ENCODE measurements at regions not wholly inside any gene's neighbourhood (a gene's known extent, or its start where the extent isn't known, plus 50 kb on each side); places are given as distances from the start of the nearest gene placed in this dataset.

DNA sequence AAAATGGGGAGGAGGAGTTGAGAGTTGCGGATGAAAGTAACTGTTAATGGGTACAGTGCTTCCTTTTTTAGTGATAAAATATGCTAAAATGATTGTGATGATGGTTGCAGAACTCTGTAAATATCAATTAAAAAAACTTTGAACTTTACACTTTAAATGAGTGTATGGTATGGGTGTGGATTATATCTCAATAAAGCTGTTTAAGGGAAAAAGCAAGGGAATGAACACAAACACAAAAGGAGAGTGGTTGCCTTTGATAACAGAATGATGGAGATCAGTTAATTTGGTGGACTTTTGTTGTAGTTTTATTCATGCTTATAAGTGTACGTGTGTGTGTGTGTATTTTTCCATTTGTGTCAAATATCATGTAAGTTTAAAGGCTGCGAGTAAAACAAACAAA lies 186.1 kb downstream of the ZNF608 start:
- H3K27me3 ChIP-seq (replicated peaks in 1 of 4; ENCODE audit: control insufficient read depth in 3 of 4, extremely low read depth in 1 of 4, insufficient read depth in 3 of 4, low read length in 3 of 4): no peaks in the 10 kb centered on the region
- no peak overlapping the region for H3K9ac ChIP-seq (replicated peaks in 1 of 4; ENCODE audit: extremely low read depth in 1 of 4, low read depth in 3 of 4, low read length in 3 of 4)
- H4K5ac ChIP-seq (ENCODE audit: insufficient read length, low read depth, low read length): no peak overlapping the region
- no peak overlapping the region for H4K91ac ChIP-seq (replicated peaks; ENCODE audit: insufficient read length, low read length)
- CTCF ChIA-PET (ENCODE audit: partially characterized antibody): interaction anchor here (0.9 kb wide), 1 partner anchor 31 kb away, joined by 5 read pairs; no protein-coding TSS in a partner anchor
- H2BK5ac ChIP-seq (ENCODE audit: low read depth, low read length): no peak overlapping the region
- H3K4me3 ChIP-seq (ENCODE audit: extremely low read depth in 1 of 4, insufficient read depth in 2 of 4, low read depth in 3 of 4, low read length in 4 of 4): no peak overlapping the region
- no peak overlapping the region for H3K4me2 ChIP-seq (ENCODE audit: insufficient read depth in 1 of 2, low read depth in 2 of 2, low read length in 2 of 2)
- H4K20me1 ChIP-seq (replicated peaks in 1 of 2; ENCODE audit: control insufficient read depth in 1 of 2, insufficient read depth in 2 of 2, low read length in 2 of 2): no peaks in the 10 kb centered on the region
- DNase-seq (ENCODE audit: low read depth in 1 of 2, low spot score in 2 of 2): no peak
- no peak overlapping the region for H2AK5ac ChIP-seq (ENCODE audit: low read depth, low read length)
- H2BK15ac ChIP-seq (ENCODE audit: low read length): no peak overlapping the region
- TF ChIP-seq TAF1 (IDR thresholded peaks at IDR 0.05; ENCODE audit: low read depth, low read length) (no peak), BCL11A (IDR thresholded peaks at IDR 0.05; ENCODE audit: low read depth in 2 of 2, low read length in 2 of 2) (no peak), JUN (IDR thresholded peaks at IDR 0.05; ENCODE audit: low read depth, low read length) (no peak), CBX8 (IDR thresholded peaks at IDR 0.05; ENCODE audit: borderline replicate concordance, low read depth, low read length) (no peak), RXRA (IDR thresholded peaks at IDR 0.05; ENCODE audit: insufficient read depth, low read depth, low read length) (no peak), EP300 (IDR thresholded peaks at IDR 0.05; ENCODE audit: borderline replicate concordance in 1 of 2, low read depth in 2 of 2, low read length in 2 of 2) (no peak), RNF2 (IDR thresholded peaks at IDR 0.05; ENCODE audit: borderline replicate concordance, low read depth, low read length, missing control alignments, poor library complexity, severe bottlenecking) (no peak), SP2 (IDR thresholded peaks at IDR 0.05; ENCODE audit: low read length) (no peak), BRCA1 (IDR thresholded peaks at IDR 0.05; ENCODE audit: low read depth, low read length) (no peak), POLR2AphosphoS5 (IDR thresholded peaks at IDR 0.05; ENCODE audit: low read depth, low read length) (no peak), SP4 (IDR thresholded peaks at IDR 0.05; ENCODE audit: low read length) (no peak)
- TF ChIP-seq, protein P1, sequence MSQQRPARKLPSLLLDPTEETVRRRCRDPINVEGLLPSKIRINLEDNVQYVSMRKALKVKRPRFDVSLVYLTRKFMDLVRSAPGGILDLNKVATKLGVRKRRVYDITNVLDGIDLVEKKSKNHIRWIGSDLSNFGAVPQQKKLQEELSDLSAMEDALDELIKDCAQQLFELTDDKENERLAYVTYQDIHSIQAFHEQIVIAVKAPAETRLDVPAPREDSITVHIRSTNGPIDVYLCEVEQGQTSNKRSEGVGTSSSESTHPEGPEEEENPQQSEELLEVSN (IDR thresholded peaks at IDR 0.05): no peak
- TF ChIP-seq, protein P2, sequence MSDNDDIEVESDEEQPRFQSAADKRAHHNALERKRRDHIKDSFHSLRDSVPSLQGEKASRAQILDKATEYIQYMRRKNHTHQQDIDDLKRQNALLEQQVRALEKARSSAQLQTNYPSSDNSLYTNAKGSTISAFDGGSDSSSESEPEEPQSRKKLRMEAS (IDR thresholded peaks at IDR 0.05): no peak
- no peak overlapping the region for H4K8ac ChIP-seq (ENCODE audit: extremely low read depth, insufficient read depth, low read length)
- no peak overlapping the region for H3K23ac ChIP-seq (ENCODE audit: insufficient read length)
- no peaks in the 10 kb centered on the region for H3K23me2 ChIP-seq (ENCODE audit: low read depth, low read length)
- H2BK12ac ChIP-seq (ENCODE audit: low read depth, low read length): no peak overlapping the region
- no peaks in the 10 kb centered on the region for H3K36me3 ChIP-seq (ENCODE audit: control insufficient read depth in 2 of 4, insufficient read depth in 4 of 4, low read length in 3 of 4)
- WGBS, 2 experiments (ENCODE audit: extremely low coverage in 1 of 2, insufficient coverage in 1 of 2, insufficient read length in 1 of 2, insufficient replicate concordance in 2 of 2, low coverage in 1 of 2, low lambda C conversion rate in 2 of 2, missing lambda C conversion rate in 1 of 2): 89 to 100% methylated on average over 1 to 3 of the region's 3 CpGs
- H3K27ac ChIP-seq (ENCODE audit: low read depth, low read length): no peak overlapping the region
- H3K56ac ChIP-seq (replicated peaks; ENCODE audit: insufficient read length, low read depth, low read length): no peak overlapping the region
- no peak for FAIRE-seq
- no peaks in the 10 kb centered on the region; a peak in 1 of 4 replicates for H3K9me3 ChIP-seq (ENCODE audit: insufficient read depth in 2 of 2, low read depth in 1 of 2, low read length in 1 of 2)
- no peak overlapping the region for H2BK120ac ChIP-seq (replicated peaks; ENCODE audit: low read depth, low read length)
- H3K4me1 ChIP-seq (replicated peaks in 1 of 4; ENCODE audit: control insufficient read depth in 3 of 4, insufficient read depth in 4 of 4, low read length in 3 of 4): no peaks in the 10 kb centered on the region
- POLR2A ChIA-PET (ENCODE audit: partially characterized antibody): no interaction called here
- H3K18ac ChIP-seq (ENCODE audit: extremely low read depth, low read length): no peak overlapping the region
- no peaks in the 10 kb centered on the region for H3K79me1 ChIP-seq (ENCODE audit: low read depth, low read length)
- no peak overlapping the region for H3K4ac ChIP-seq (replicated peaks; ENCODE audit: insufficient read length, low read depth, low read length)
- H3K14ac ChIP-seq (ENCODE audit: insufficient read length): no peak overlapping the region
- H3K79me2 ChIP-seq (ENCODE audit: control insufficient read depth in 1 of 2, insufficient read depth in 2 of 2, low read length in 2 of 2): no peaks in the 10 kb centered on the region
- H2AFZ ChIP-seq (ENCODE audit: low read length): no peak overlapping the region
- H2BK20ac ChIP-seq (ENCODE audit: low read length): no peak overlapping the region

Data from H1 (cell line).